Endothelial cell of umbilical vein (primary cell): ENCODE measurements at regions not wholly inside any gene's neighbourhood (a gene's known extent, or its start where the extent isn't known, plus 50 kb on each side); places are given as distances from the start of the nearest gene placed in this dataset.

ENCODE experiments used
- BruUV-seq: library from RNA; stranded (reverse); fragments of 400-500 nt; replicated peaks from 2 replicates; lab custom pipeline; 2021; lab: Mats Ljungman, UMichigan
- CTCF ChIA-PET: fragments of 300-600, 350-600 bp; sonication (Branson Sonifier 250); formaldehyde crosslinking; loops from one replicate; lab custom pipeline; 2021; ENCODE audit warnings: antibody characterized with exemption, inconsistent platforms; lab: Charles Lee
- POLR2A ChIA-PET: fragments of 300-600, 350-600 bp; sonication (Branson Sonifier 250); formaldehyde crosslinking; loops from one replicate; lab custom pipeline; 2021; ENCODE audit warnings: antibody characterized with exemption, inconsistent platforms; lab: Charles Lee
- DNase-seq: peaks from one replicate; pipeline ENCODE4 v3.0.0-alpha.2; 2011; ENCODE audit warnings: low read depth, low spot score
- FAIRE-seq: peaks from 2 replicates; lab custom pipeline; 2011; peaks lifted over from hg19 to GRCh38; lab: Jason Lieb, UNC
- H2AFZ ChIP-seq: 2 replicates; pipeline ENCODE4 v1.6.0; 2012; ENCODE audit warnings: low read depth, low read length, control low read depth, inconsistent platforms
- H3K27ac ChIP-seq: 2 replicates; pipeline ENCODE4 v1.5.1; 2011; ENCODE audit warnings: low read depth, mild to moderate bottlenecking, control low read depth, low read length, moderate library complexity; ENCODE audit not compliant: insufficient read depth
- H3K27me3 ChIP-seq, 2 experiments: 2 replicates each; pipeline versions ENCODE4 v1.6.0 to v1.6.1; 2011; ENCODE audit warnings: low read length in 2 of 2, mixed read lengths in 1 of 2; ENCODE audit not compliant: control insufficient read depth in 2 of 2, insufficient read depth in 2 of 2
- H3K36me3 ChIP-seq, 2 experiments: 2 replicates in 1 of 2; 3 replicates in 1 of 2; pipeline ENCODE4 v1.5.1; 2011; ENCODE audit warnings: low read length in 2 of 2, mild to moderate bottlenecking in 1 of 2, moderate library complexity in 1 of 2; ENCODE audit not compliant: control insufficient read depth in 2 of 2, insufficient read depth in 2 of 2; ENCODE audit errors: extremely low read depth in 1 of 2
- H3K4me1 ChIP-seq: 3 replicates; pipeline ENCODE4 v1.5.1; 2011; ENCODE audit warnings: mild to moderate bottlenecking, low read length; ENCODE audit not compliant: control insufficient read depth, insufficient read depth; ENCODE audit errors: extremely low read depth
- H3K4me2 ChIP-seq: 2 replicates; pipeline ENCODE4 v1.6.1; 2011; ENCODE audit warnings: low read length, control low read depth, mixed read lengths; ENCODE audit not compliant: insufficient read depth
- H3K4me3 ChIP-seq, 3 experiments: fragments of 200-600 bp in 1 of 3; sonication (generic), shearing (Covaris generic) in 1 of 3; replicated peaks in 1 of 3; 2 replicates each; pipeline ENCODE4 v1.5.1; 2011 to 2016; ENCODE audit warnings: control low read depth in 3 of 3, low read length in 3 of 3, mild to moderate bottlenecking in 2 of 3, inconsistent platforms in 1 of 3, low read depth in 1 of 3, moderate library complexity in 1 of 3; ENCODE audit not compliant: insufficient read depth in 1 of 3
- H3K79me2 ChIP-seq: 2 replicates; pipeline ENCODE4 v1.6.0; 2012; ENCODE audit warnings: low read length, inconsistent platforms; ENCODE audit not compliant: control insufficient read depth, insufficient read depth
- H3K9ac ChIP-seq: replicated peaks from 2 replicates; pipeline ENCODE3; 2011; ENCODE audit warnings: low read length, control low read depth; ENCODE audit not compliant: insufficient read depth; ENCODE audit errors: extremely low read depth
- H3K9me1 ChIP-seq: replicated peaks from 3 replicates; pipeline ENCODE4 v1.6.0; 2011; ENCODE audit warnings: mild to moderate bottlenecking, low read length; ENCODE audit not compliant: control insufficient read depth, insufficient read depth; ENCODE audit errors: extremely low read depth
- H3K9me3 ChIP-seq: replicated peaks from 2 replicates; pipeline ENCODE4 v1.5.1; 2012; ENCODE audit warnings: low read length, inconsistent platforms; ENCODE audit not compliant: control insufficient read depth, insufficient read depth
- H4K20me1 ChIP-seq: replicated peaks from 2 replicates; pipeline ENCODE3; 2011; ENCODE audit warnings: mild to moderate bottlenecking, low read length; ENCODE audit not compliant: control insufficient read depth, insufficient read depth; ENCODE audit errors: extremely low read depth
- CTCF ChIP-seq, 2 donors: IDR thresholded peaks; 1 replicate in 1 of 2; 2 replicates in 1 of 2; pipeline ENCODE4 v1.5.1; 2011; ENCODE audit warnings: low read length in 2 of 2, mild to moderate bottlenecking in 2 of 2, moderate library complexity in 2 of 2, control low read depth in 1 of 2, inconsistent platforms in 1 of 2, low read depth in 1 of 2; ENCODE audit not compliant: insufficient read depth in 1 of 2; ENCODE audit errors: extremely low read depth in 1 of 2
- EZH2 ChIP-seq: IDR thresholded peaks from 2 replicates; pipeline ENCODE4 v1.6.1; 2012; ENCODE audit warnings: borderline replicate concordance, low read depth, mild to moderate bottlenecking, moderate library complexity, low read length, inconsistent platforms; ENCODE audit not compliant: severe bottlenecking
- FOS ChIP-seq: IDR thresholded peaks from 2 replicates; pipeline ENCODE4 v1.6.1; 2011; ENCODE audit warnings: mild to moderate bottlenecking, low read length, moderate library complexity, borderline replicate concordance; ENCODE audit not compliant: insufficient read depth
- GATA2 ChIP-seq: IDR thresholded peaks from 2 replicates; pipeline ENCODE4 v1.7.0; 2011; ENCODE audit warnings: low read depth, mild to moderate bottlenecking, moderate library complexity, mixed read lengths, low read length; ENCODE audit not compliant: insufficient read length, insufficient read depth
- JUN ChIP-seq: IDR thresholded peaks from 2 replicates; pipeline ENCODE4 v1.6.1; 2011; ENCODE audit warnings: borderline replicate concordance, low read depth; ENCODE audit not compliant: insufficient read length, insufficient read depth
- MAX ChIP-seq: IDR thresholded peaks from 2 replicates; pipeline ENCODE4 v1.6.1; 2011; ENCODE audit not compliant: insufficient read depth, insufficient read length
- MYC ChIP-seq: IDR thresholded peaks from one replicate; pipeline ENCODE4 v1.6.1; 2011; ENCODE audit warnings: mild to moderate bottlenecking, low read depth, low read length
- POLR2A ChIP-seq: IDR thresholded peaks from 2 replicates; pipeline ENCODE4 v1.6.1; 2012; ENCODE audit warnings: low read depth, mild to moderate bottlenecking, control low read depth, low read length
- POLR2AphosphoS5 ChIP-seq: IDR thresholded peaks from 2 replicates; pipeline ENCODE4 v1.6.1; 2012; ENCODE audit warnings: low read depth, mild to moderate bottlenecking, control low read depth, low read length, moderate library complexity; ENCODE audit not compliant: insufficient read depth
- dilution Hi-C: fragments of 300-500 bp; cut with MboI; formaldehyde crosslinking; loops from one replicate; pipeline ENCODE4 v1.15.0; 2019; ENCODE audit warnings: low sequenced_read_pairs; ENCODE audit not compliant: extremely low pct_ligation_motif_present
- intact Hi-C: fragments of 100-400 bp; cut with micrococcal nuclease; formaldehyde crosslinking; loops from one replicate; pipeline ENCODE4 v1.10.0; 2022

- Histone ChIP-seq H3K36me3 (no peaks in the 10 kb centered on the region), H3K27me3 (no peaks in the 10 kb centered on the region), H3K4me3 (no peak overlapping the region), H3K9ac (no peak overlapping the region), H2AFZ (no peak overlapping the region), H3K4me1 (peaks cover 11% of the 10 kb centered on the region), H3K79me2 (peaks cover 7% of the 10 kb centered on the region), H3K4me2 (no peak overlapping the region), H3K9me1 (no peaks in the 10 kb centered on the region), H4K20me1 (no peaks in the 10 kb centered on the region), H3K27ac (no peak overlapping the region), H3K9me3 (no peaks in the 10 kb centered on the region)
- dilution Hi-C loops (no loop called here), intact Hi-C loops (no loop called here)
- POLR2A ChIA-PET = no interaction called here
- DNase-seq = no peak
- FAIRE-seq = no peak
- no TSS peak for BruUV-seq
- no peak for TF ChIP-seq JUN
- TF ChIP-seq GATA2 = no peak
- TF ChIP-seq CTCF (IDR thresholded peaks at IDR 0.05; ENCODE audit: extremely low read depth in 1 of 2, insufficient read depth in 1 of 2, low read depth in 1 of 2, low read length in 2 of 2) = no peak
- no peak for TF ChIP-seq MAX
- no peak for TF ChIP-seq POLR2A
- TF ChIP-seq FOS = no peak
- TF ChIP-seq EZH2 = no peak
- no peak for TF ChIP-seq POLR2AphosphoS5
- no peak for TF ChIP-seq MYC
- CTCF ChIA-PET = interaction anchor here (1.0 kb wide), 1 partner anchor 260 kb away, joined by 3 read pairs; no protein-coding TSS in a partner anchor
These were observed 106.9 kb downstream of the KLF12 start for GRCh38 chr13:74027161-74027779.
